ENCODE measurements at regions not wholly inside any gene's neighbourhood (a gene's known extent, or its start where the extent isn't known, plus 50 kb on each side); places are given as distances from the start of the nearest gene placed in this dataset.
A peak's percentile ranks its signal among the peaks of the same experiment; 100 is the strongest.

- Histone ChIP-seq H3K4me1 (ENCODE audit: insufficient read depth, low read length) (no peaks in the 10 kb centered on the region), H3K27ac (ENCODE audit: low read depth, low read length) (no peak overlapping the region), H3K9me3 (ENCODE audit: insufficient read depth, low read depth, low read length) (no peaks in the 10 kb centered on the region), H3K9ac (ENCODE audit: low read depth, low read length) (no peak overlapping the region), H3K4me3 (ENCODE audit: low read length) (no peak overlapping the region), H3K27me3 (ENCODE audit: insufficient read depth, low read length) (no peaks in the 10 kb centered on the region), H3K36me3 (ENCODE audit: insufficient read depth, low read length) (no peaks in the 10 kb centered on the region)
- 90% methylated on average over 3 of the region's 3 CpGs for WGBS
Observed at GRCh38 chr9:14488421-14489190, 174.7 kb upstream of the NFIB start.

DNA sequence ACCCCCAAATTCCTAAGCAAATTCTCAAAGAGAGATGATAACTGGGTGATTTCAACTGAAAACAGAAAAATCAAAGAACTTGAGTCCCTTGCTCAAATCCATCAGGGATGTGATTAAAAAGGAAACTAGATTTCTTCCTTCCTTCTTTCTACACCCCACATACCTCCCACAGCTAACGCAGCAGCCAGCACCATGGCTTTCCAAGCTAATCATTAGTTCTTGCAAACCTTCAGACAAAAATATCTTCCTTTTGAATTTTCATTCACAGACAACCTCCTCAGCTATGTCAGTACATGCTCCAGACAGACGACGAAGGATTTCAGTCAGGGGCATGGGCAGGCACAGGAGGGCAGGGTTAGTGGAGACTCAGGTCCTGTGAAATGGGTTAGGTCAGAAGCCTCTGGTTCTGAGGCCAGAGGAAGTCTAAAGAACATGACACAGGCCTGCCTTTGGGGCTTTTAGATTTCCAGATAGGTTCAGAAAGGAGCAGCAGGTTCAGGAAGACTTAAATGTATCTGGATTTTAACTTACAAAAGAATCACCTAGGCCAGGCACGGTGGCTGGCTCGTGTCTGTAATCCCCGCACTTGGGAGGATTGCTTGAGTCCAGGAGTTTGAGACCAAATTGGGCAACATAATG, 173.7 kb upstream of the NFIB start:
- WGBS: 91% methylated on average over 6 of the region's 6 CpGs
- no peak overlapping the region for H3K27ac ChIP-seq (ENCODE audit: low read depth, low read length)
- H3K27me3 ChIP-seq (ENCODE audit: insufficient read depth, low read length): no peaks in the 10 kb centered on the region
- H3K9me3 ChIP-seq (ENCODE audit: insufficient read depth, low read depth, low read length): no peaks in the 10 kb centered on the region
- H3K9ac ChIP-seq (ENCODE audit: low read depth, low read length): no peak overlapping the region
- no peaks in the 10 kb centered on the region for H3K4me1 ChIP-seq (ENCODE audit: insufficient read depth, low read length)
- no peaks in the 10 kb centered on the region for H3K36me3 ChIP-seq (ENCODE audit: insufficient read depth, low read length)
- no peak overlapping the region for H3K4me3 ChIP-seq (ENCODE audit: low read length)

GRCh38 chr9:14485366-14485765, 171.4 kb upstream of the NFIB start:
- H3K9me3 ChIP-seq (ENCODE audit: insufficient read depth, low read depth, low read length): no peaks in the 10 kb centered on the region
- whole genome bisulfite sequencing: 97% methylated on average over 5 of the region's 5 CpGs
- no peak overlapping the region for H3K27ac ChIP-seq (ENCODE audit: low read depth, low read length)
- H3K27me3 ChIP-seq (ENCODE audit: insufficient read depth, low read length): no peaks in the 10 kb centered on the region
- no peak overlapping the region for H3K4me3 ChIP-seq (ENCODE audit: low read length)
- H3K36me3 ChIP-seq (ENCODE audit: insufficient read depth, low read length): no peaks in the 10 kb centered on the region
- H3K9ac ChIP-seq (ENCODE audit: low read depth, low read length): no peak overlapping the region
- peaks cover 6% of the 10 kb centered on the region; the same call in 1 of the 2 replicates for H3K4me1 ChIP-seq (ENCODE audit: insufficient read depth, low read length)

- H3K9me3 ChIP-seq (ENCODE audit: insufficient read depth, low read depth, low read length): no peaks in the 10 kb centered on the region
- H3K27me3 ChIP-seq (ENCODE audit: insufficient read depth, low read length): no peaks in the 10 kb centered on the region
- no peak overlapping the region for H3K27ac ChIP-seq (ENCODE audit: low read depth, low read length)
- no peak overlapping the region for H3K9ac ChIP-seq (ENCODE audit: low read depth, low read length)
- H3K4me1 ChIP-seq (ENCODE audit: insufficient read depth, low read length): peaks cover 19% of the 10 kb centered on the region
- H3K36me3 ChIP-seq (ENCODE audit: insufficient read depth, low read length): no peaks in the 10 kb centered on the region
- WGBS: 95% methylated on average over 3 of the region's 3 CpGs
- H3K4me3 ChIP-seq (ENCODE audit: low read length): no peak overlapping the region
Observed at GRCh38 chr9:14482856-14483255, 168.9 kb upstream of the NFIB start.

- Histone ChIP-seq H3K9ac (ENCODE audit: low read depth, low read length) (no peak overlapping the region), H3K4me3 (ENCODE audit: low read length) (no peak overlapping the region)
- WGBS: 82% methylated on average over 3 of the region's 3 CpGs
Observed at GRCh38 chr9:14480526-14480925, 166.6 kb upstream of the NFIB start.

GRCh38 chr9:14479163-14479560, 165.2 kb upstream of the NFIB start:
- Histone ChIP-seq H3K9me3 (ENCODE audit: insufficient read depth, low read depth, low read length) (no peaks in the 10 kb centered on the region), H3K27ac (ENCODE audit: low read depth, low read length) (peak overlapping the region; percentile 12; the same call in 1 of the 2 replicates)
- WGBS: 78% methylated on average over 1 of the region's 1 CpG

More at GRCh38 chr9:14480526-14480925, 166.6 kb upstream of the NFIB start:
- Histone ChIP-seq H3K27me3 (ENCODE audit: insufficient read depth, low read length) (no peaks in the 10 kb centered on the region), H3K9me3 (ENCODE audit: insufficient read depth, low read depth, low read length) (no peaks in the 10 kb centered on the region), H3K36me3 (ENCODE audit: insufficient read depth, low read length) (no peaks in the 10 kb centered on the region), H3K27ac (ENCODE audit: low read depth, low read length) (no peak overlapping the region), H3K4me1 (ENCODE audit: insufficient read depth, low read length) (peaks cover 19% of the 10 kb centered on the region)

GRCh38 chr9:14478175-14479162, 164.5 kb upstream of the NFIB start:
- Histone ChIP-seq H3K36me3 (ENCODE audit: insufficient read depth, low read length) (no peaks in the 10 kb centered on the region), H3K9me3 (ENCODE audit: insufficient read depth, low read depth, low read length) (no peaks in the 10 kb centered on the region), H3K4me3 (ENCODE audit: low read length) (no peak overlapping the region), H3K27ac (ENCODE audit: low read depth, low read length) (no peak overlapping the region), H3K27me3 (ENCODE audit: insufficient read depth, low read length) (no peaks in the 10 kb centered on the region), H3K4me1 (ENCODE audit: insufficient read depth, low read length) (peaks cover 19% of the 10 kb centered on the region), H3K9ac (ENCODE audit: low read depth, low read length) (no peak overlapping the region)
- 86% methylated on average over 2 of the region's 3 CpGs for WGBS

More at GRCh38 chr9:14479163-14479560, 165.2 kb upstream of the NFIB start:
- Histone ChIP-seq H3K4me3 (ENCODE audit: low read length) (no peak overlapping the region), H3K9ac (ENCODE audit: low read depth, low read length) (no peak overlapping the region), H3K36me3 (ENCODE audit: insufficient read depth, low read length) (no peaks in the 10 kb centered on the region), H3K4me1 (ENCODE audit: insufficient read depth, low read length) (peaks cover 19% of the 10 kb centered on the region), H3K27me3 (ENCODE audit: insufficient read depth, low read length) (no peaks in the 10 kb centered on the region)

DNA sequence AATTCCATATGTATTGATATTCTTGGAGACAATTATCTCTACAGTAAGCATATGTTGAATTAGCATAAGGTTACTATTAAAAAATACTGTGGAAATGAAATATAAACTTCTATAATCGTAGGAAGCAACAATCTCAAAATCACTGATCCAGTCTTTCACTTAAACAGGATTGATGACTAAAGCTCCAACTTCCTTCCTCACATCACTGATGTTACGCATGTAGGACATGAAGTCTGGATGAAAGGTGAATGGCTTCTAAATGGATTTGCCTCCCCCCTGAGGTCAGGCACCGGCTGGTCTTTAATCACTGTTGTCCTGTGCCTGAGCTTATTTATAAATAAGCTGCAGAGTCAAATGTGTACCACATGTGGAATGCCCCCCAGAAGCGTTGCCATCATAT, 157.1 kb upstream of the NFIB start:
- WGBS: 89% methylated on average over 3 of the region's 4 CpGs
- Histone ChIP-seq H3K4me1 (ENCODE audit: insufficient read depth, low read length) (peaks cover 14% of the 10 kb centered on the region), H3K27ac (ENCODE audit: low read depth, low read length) (no peak overlapping the region), H3K9me3 (ENCODE audit: insufficient read depth, low read depth, low read length) (no peaks in the 10 kb centered on the region), H3K4me3 (ENCODE audit: low read length) (no peak overlapping the region), H3K27me3 (ENCODE audit: insufficient read depth, low read length) (no peaks in the 10 kb centered on the region), H3K36me3 (ENCODE audit: insufficient read depth, low read length) (no peaks in the 10 kb centered on the region), H3K9ac (ENCODE audit: low read depth, low read length) (no peak overlapping the region)

DNA sequence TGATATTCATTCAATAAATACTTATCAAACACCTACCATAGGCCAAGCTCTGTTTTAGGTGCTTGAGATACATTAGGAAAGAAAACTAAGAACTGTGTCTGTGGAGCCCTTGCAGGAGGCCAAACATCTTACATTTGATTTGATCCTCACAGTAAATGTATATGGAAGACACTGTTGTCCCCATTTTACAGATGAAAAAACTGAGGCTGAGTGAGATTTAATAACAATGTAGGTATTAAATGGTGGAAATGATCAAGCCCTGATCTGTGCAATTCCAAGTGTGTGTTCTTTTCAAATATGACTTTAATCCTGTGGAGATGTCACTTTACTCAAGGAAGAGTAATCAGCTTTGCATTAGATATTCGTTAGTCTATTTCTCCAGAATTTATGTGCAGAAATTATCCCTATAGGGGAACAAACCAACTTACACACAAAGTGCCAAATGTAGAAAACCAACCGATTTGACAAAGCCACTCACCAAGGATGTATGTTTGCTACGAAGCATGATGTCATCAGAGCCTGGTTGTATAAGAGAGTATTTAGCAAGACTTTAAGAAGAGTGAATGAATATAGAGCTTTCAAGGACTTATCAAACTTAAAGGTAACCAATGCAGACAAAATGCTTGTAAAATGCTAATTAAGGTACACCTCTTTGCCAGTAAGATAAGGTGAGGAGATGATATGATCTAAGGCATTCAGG, 153.9 kb upstream of the NFIB start:
- Histone ChIP-seq H3K4me1 (ENCODE audit: insufficient read depth, low read length) (peaks cover 19% of the 10 kb centered on the region), H3K27ac (ENCODE audit: low read depth, low read length) (no peak overlapping the region), H3K9me3 (ENCODE audit: insufficient read depth, low read depth, low read length) (no peaks in the 10 kb centered on the region), H3K4me3 (ENCODE audit: low read length) (no peak overlapping the region), H3K36me3 (ENCODE audit: insufficient read depth, low read length) (no peaks in the 10 kb centered on the region), H3K27me3 (ENCODE audit: insufficient read depth, low read length) (no peaks in the 10 kb centered on the region), H3K9ac (ENCODE audit: low read depth, low read length) (no peak overlapping the region)
- 100% methylated on average over 3 of the region's 3 CpGs for WGBS

- Histone ChIP-seq H3K9ac (ENCODE audit: low read depth, low read length) (no peak overlapping the region), H3K4me1 (ENCODE audit: insufficient read depth, low read length) (peaks cover 19% of the 10 kb centered on the region), H3K27me3 (ENCODE audit: insufficient read depth, low read length) (no peaks in the 10 kb centered on the region), H3K27ac (ENCODE audit: low read depth, low read length) (peak overlapping the region; percentile 67; the same call in 1 of the 2 replicates), H3K4me3 (ENCODE audit: low read length) (no peak overlapping the region), H3K36me3 (ENCODE audit: insufficient read depth, low read length) (no peaks in the 10 kb centered on the region), H3K9me3 (ENCODE audit: insufficient read depth, low read depth, low read length) (no peaks in the 10 kb centered on the region)
- 62% methylated on average over 4 of the region's 4 CpGs for WGBS
Observed at GRCh38 chr9:14466828-14467227, 152.9 kb upstream of the NFIB start.
